ENCODE measurements at regions not wholly inside any gene's neighbourhood (a gene's known extent, or its start where the extent isn't known, plus 50 kb on each side); places are given as distances from the start of the nearest gene placed in this dataset.
A peak's percentile ranks its signal among the peaks of the same experiment; 100 is the strongest.

GRCh38 chr14:95395098-95395737 is 75.5 kb upstream of the CLMN start:
- DNase-seq (ENCODE audit: insufficient read length, low spot score), result no peak

DNA sequence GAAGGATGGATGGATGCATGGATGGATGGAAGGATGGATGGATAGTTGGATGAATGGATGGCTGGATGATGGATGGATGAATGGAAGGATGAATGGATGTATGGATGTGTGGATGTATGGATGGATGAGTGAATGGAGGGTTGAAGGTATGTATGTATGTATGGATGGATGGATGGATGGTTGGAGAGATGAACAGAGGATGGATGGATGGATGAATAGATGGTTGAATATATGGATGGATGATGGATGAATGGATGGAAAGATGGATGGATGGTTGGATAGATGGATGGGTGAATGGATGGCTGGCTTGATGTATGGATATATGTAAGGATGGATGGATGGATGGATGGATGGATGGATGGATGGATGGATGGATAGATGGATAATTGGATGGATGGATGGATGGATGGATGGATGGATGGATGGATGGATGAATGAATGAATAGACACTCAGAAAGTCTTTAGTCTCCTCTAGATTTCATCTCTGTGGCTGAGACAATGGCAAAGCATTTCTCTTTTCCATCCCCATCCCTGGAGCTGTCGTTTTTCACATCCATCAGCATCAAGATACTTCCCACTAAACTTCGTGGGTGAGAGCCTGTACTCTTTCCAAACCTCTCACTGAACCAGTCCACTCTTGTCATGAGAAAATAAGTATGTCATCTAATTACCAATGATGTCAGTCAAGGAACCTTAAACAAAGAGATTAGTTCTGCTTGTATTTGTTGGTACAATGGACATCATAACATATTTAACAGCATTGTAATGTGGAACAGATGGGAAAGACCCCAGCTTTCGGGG is 74.8 kb upstream of the CLMN start:
- no peak for FAIRE-seq
- no peak for TF ChIP-seq POLR2A (IDR thresholded peaks at IDR 0.05; ENCODE audit: low read depth, low read length)
- DNase-seq (ENCODE audit: insufficient read length, low spot score), result no peak

More at GRCh38 chr14:95395098-95395737, 75.5 kb upstream of the CLMN start:
- TF ChIP-seq POLR2A (IDR thresholded peaks at IDR 0.05; ENCODE audit: low read depth, low read length), result no peak
- FAIRE-seq, result no peak

DNA sequence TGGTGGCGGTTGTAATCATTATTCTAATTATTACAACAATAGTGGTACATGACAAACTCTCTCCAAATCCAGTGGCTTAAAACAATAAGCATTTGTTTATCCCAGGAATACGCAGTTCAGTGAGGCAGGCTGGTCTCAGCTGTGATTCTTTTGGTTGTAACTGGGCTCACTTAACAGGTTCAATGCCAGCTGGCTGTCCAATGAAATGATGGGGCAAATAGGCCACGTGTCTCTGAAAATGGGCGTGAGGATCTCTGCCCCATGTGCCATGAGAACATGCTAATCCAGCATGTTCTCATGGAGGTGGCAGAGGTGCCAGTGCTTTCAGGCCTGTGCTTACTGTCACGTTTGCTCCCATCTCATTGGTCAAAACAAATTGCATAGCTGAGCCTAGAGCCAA is 73.1 kb upstream of the CLMN start:
- TF ChIP-seq POLR2A (IDR thresholded peaks at IDR 0.05; ENCODE audit: low read depth, low read length), result no peak
- FAIRE-seq (no peak), DNase-seq (ENCODE audit: insufficient read length, low spot score) (no peak)

- no peak for DNase-seq (ENCODE audit: insufficient read length, low spot score)
- FAIRE-seq, result no peak
- TF ChIP-seq POLR2A (IDR thresholded peaks at IDR 0.05; ENCODE audit: low read depth, low read length), result no peak
Observed at GRCh38 chr14:95391331-95391730, 71.6 kb upstream of the CLMN start.

GRCh38 chr14:95389471-95390011 is 69.8 kb upstream of the CLMN start:
- FAIRE-seq, result no peak
- no peak for TF ChIP-seq POLR2A (IDR thresholded peaks at IDR 0.05; ENCODE audit: low read depth, low read length)
- no peak for DNase-seq (ENCODE audit: insufficient read length, low spot score)

- DNase-seq (ENCODE audit: insufficient read length, low spot score) (no peak), FAIRE-seq (peak; percentile 76)
- no peak for TF ChIP-seq POLR2A (IDR thresholded peaks at IDR 0.05; ENCODE audit: low read depth, low read length)
Observed at GRCh38 chr14:95388699-95389098, 69.0 kb upstream of the CLMN start.

DNA sequence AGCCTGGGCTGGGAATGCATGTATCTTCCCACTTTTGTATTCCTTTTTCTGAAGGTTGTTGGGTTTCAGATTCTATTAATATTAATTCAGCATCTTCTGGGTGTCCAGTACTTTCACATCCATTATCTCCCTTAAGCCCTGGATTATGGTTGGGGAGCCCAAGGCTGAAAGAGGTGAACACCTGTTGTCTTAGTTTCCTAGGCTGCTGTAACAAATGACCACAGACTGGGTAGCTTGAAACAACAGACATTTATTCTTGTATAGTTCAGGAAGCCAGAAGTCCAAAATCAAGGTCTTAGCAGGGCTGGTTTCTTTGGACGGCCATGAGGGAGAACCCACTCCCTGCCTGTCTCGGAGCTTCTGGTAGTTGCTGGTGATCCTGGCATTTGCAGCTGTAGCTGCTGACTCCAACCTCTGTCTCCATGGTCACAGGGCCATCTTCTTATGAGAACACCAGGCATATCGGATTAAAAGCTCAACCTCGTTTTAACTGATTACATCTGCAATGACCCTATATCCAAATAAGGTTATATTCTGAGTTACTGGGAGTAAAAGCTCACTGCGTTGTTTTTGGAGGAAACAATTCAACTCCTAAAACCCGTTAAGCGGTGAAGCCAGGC is 68.2 kb upstream of the CLMN start:
- DNase-seq (ENCODE audit: insufficient read length, low spot score) (no peak), FAIRE-seq (no peak)
- no peak for TF ChIP-seq POLR2A (IDR thresholded peaks at IDR 0.05; ENCODE audit: low read depth, low read length)

DNA sequence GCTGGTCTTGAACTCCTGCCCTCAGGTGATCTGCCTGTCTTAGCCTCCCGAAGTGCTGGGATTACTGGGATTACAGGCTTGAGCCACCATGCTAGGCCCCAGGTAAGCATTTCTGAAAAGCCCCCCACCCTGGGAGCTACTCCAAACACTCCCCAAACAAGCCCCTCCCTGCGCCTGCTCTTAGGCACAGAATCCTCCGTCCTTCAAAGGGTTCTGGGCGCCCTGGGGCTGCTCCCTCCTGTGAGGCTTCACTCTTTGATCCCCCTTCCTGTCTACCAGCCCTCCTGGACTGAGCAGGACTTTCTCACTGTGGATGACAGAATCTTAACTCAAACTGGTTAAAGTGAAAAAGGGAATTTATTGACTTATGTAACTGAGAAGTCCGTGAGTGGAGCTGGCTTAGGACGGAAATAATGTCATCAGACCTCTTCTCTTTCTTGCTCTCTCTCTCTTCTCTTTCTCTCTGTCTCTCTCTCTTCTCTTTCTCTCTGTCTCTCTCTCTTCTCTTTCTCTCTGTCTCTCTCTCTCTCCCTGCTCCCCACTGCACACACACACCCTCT is 66.9 kb upstream of the CLMN start:
- DNase-seq (ENCODE audit: insufficient read length, low spot score) (no peak), FAIRE-seq (no peak)
- no peak for TF ChIP-seq POLR2A (IDR thresholded peaks at IDR 0.05; ENCODE audit: low read depth, low read length)

GRCh38 chr14:95385701-95386100 is 66.0 kb upstream of the CLMN start:
- TF ChIP-seq POLR2A (IDR thresholded peaks at IDR 0.05; ENCODE audit: low read depth, low read length), result no peak
- FAIRE-seq, result no peak

DNA sequence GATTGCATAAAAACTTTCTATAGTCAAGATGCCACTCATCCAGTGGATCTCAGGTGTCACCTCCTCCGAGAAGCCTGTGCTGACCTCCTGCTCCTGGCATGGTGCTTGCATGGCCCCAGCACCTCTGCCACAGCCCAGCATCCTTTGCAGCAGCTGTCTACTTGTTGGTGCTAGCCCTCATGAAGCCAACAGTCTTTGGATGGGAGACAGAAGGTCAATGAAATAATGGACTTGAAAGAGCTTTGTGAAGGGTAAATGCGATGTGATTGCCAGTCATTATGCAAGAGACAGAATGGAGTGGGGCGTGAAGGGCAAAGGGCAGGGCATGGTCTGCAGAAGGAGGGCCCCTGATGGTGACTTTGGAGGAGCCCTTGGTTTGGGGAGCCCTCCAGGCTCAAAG is 63.0 kb upstream of the CLMN start:
- no peak for TF ChIP-seq POLR2A (IDR thresholded peaks at IDR 0.05; ENCODE audit: low read depth, low read length)
- FAIRE-seq (no peak), DNase-seq (ENCODE audit: insufficient read length, low spot score) (no peak)

More at GRCh38 chr14:95385701-95386100, 66.0 kb upstream of the CLMN start:
- DNase-seq (ENCODE audit: insufficient read length, low spot score), result no peak

DNA sequence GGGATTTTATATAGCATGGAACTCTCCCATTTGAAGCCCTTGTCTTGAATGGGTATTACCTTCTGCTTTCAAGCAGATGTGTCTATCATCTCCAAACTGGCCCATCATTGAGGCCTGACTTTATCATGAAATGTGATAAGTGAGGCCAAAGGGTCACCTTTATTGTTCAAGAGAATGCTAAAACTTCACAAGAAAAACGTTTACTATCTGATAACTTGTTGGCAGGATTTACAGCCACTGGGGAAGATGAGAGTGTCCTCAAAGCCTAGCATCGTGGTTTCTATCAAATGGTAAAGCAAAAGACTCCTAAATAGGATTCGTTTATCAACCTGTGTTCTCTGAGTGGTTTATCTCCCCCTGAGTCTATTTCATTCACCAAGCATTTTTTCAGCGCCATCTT is 62.0 kb upstream of the CLMN start:
- DNase-seq (ENCODE audit: insufficient read length, low spot score) (no peak), FAIRE-seq (no peak)
- TF ChIP-seq POLR2A (IDR thresholded peaks at IDR 0.05; ENCODE audit: low read depth, low read length), result no peak

GRCh38 chr14:95380350-95381042 is 60.8 kb upstream of the CLMN start:
- no peak for TF ChIP-seq POLR2A (IDR thresholded peaks at IDR 0.05; ENCODE audit: low read depth, low read length)
- no peak for DNase-seq (ENCODE audit: insufficient read length, low spot score)
- FAIRE-seq, result no peak

DNA sequence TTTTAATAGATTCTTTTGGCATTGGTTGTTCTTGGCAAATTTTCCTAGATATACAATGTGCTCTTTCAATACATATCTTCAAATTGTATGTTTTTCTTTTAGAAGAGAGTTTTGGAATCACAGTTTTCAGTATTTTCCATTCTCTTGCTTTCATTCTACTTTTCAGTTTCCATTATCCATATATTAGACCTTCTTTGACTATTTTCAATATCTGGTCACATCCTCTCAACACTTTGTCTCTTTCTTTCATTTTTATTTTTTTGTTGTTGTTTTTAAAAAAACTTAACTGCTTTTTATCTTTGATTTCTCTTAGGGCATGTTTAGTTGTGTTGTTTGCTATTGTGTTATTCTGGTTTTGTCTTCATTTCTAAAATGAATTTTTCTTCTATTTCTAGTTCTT is 59.9 kb upstream of the CLMN start:
- DNase-seq (ENCODE audit: insufficient read length, low spot score), result no peak
- no peak for FAIRE-seq
- no peak for TF ChIP-seq POLR2A (IDR thresholded peaks at IDR 0.05; ENCODE audit: low read depth, low read length)

All from H54 (cell line).